ENCODE measurements at regions not wholly inside any gene's neighbourhood (a gene's known extent, or its start where the extent isn't known, plus 50 kb on each side); places are given as distances from the start of the nearest gene placed in this dataset.

DNA sequence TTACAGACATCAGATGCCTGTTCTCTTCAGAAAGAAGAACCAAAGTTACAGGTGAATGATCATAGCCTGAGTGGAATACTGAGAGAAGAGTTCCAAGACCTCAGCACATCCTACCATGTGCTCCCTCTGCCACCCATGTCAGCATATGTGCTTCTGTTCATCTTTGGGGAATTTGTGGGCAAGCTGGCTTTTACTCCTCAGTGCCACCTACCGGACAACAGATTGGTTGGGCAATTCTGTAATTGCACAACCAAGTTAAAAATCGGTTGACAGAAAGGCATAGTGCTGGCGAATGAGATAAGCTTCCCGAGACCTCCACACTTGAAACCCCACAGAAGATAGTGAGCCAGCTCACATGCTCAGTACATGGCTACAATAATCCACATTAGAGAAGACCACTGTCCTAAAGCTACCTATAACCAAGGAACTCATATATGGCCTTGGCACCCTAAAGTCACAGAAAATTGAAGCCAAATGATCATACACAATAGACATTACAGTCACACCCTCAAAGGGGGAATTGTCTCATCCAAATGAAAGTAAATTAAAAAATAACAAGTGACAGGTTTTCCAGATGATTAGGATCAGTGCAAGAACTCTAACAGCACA is 1238.0 kb upstream of the NUDT12 start:
- H3K56ac ChIP-seq (ENCODE audit: insufficient read length, low read depth, low read length): no peak overlapping the region
- H3K9me3 Mint-ChIP-seq: peaks cover 0 to 2% of the 10 kb centered on the region in 2 experiments; a peak in 1 of 5 replicates
- no peak overlapping the region for H2BK120ac ChIP-seq (ENCODE audit: low read depth, low read length, poor library complexity, severe bottlenecking)
- H3K79me1 ChIP-seq (ENCODE audit: insufficient read depth, low read depth, low read length, poor library complexity, severe bottlenecking): no peaks in the 10 kb centered on the region
- WGBS (ENCODE audit: extremely low coverage, insufficient read length, low lambda C conversion rate): no CpG with 5 or more reads among the region's 4 CpGs
- H3K9ac ChIP-seq (ENCODE audit: extremely low read depth, insufficient read length, low read length): no peak overlapping the region
- no peak overlapping the region for H3K23ac ChIP-seq (ENCODE audit: insufficient read length, low read depth, low read length)
- H3K14ac ChIP-seq (ENCODE audit: insufficient read depth, low read length): no peak overlapping the region
- no peak overlapping the region for H2AFZ ChIP-seq (ENCODE audit: low read length)
- H3K9me3 ChIP-seq (ENCODE audit: control insufficient read depth, low read depth, low read length): no peaks in the 10 kb centered on the region
- no peak overlapping the region for H4K8ac ChIP-seq (replicated peaks; ENCODE audit: insufficient read length, low read depth, low read length)
- peak; percentile 40 for DNase-seq
- no peak overlapping the region for H3K4ac ChIP-seq (ENCODE audit: low read depth, low read length)
- H3K4me2 ChIP-seq (ENCODE audit: insufficient read depth, insufficient read length, low read length): no peak overlapping the region
- H4K20me1 ChIP-seq (ENCODE audit: control insufficient read depth, insufficient read depth, insufficient read length): no peaks in the 10 kb centered on the region
- no peak overlapping the region for H2BK5ac ChIP-seq (ENCODE audit: insufficient read length, low read length)
- no peaks in the 10 kb centered on the region for H3K36me3 Mint-ChIP-seq (ENCODE audit: insufficient read depth in 1 of 3, low read depth in 3 of 3)
- no peak overlapping the region for H4K91ac ChIP-seq (ENCODE audit: insufficient read length, low read depth, low read length)
- H3K23me2 ChIP-seq (ENCODE audit: insufficient read length, low read depth, low read length, poor library complexity, severe bottlenecking): no peaks in the 10 kb centered on the region
- H3K4me1 Mint-ChIP-seq: no peaks in the 10 kb centered on the region
- H3T11ph ChIP-seq (ENCODE audit: low read length): no peak overlapping the region
- H3K27ac ChIP-seq (ENCODE audit: insufficient read length, low read depth, low read length): no peak overlapping the region
- H2BK20ac ChIP-seq (ENCODE audit: low read depth, low read length, poor library complexity, severe bottlenecking): no peak overlapping the region
- no peak overlapping the region for H4K5ac ChIP-seq (ENCODE audit: insufficient read length, low read depth, low read length)
- TF ChIP-seq, protein P1, sequence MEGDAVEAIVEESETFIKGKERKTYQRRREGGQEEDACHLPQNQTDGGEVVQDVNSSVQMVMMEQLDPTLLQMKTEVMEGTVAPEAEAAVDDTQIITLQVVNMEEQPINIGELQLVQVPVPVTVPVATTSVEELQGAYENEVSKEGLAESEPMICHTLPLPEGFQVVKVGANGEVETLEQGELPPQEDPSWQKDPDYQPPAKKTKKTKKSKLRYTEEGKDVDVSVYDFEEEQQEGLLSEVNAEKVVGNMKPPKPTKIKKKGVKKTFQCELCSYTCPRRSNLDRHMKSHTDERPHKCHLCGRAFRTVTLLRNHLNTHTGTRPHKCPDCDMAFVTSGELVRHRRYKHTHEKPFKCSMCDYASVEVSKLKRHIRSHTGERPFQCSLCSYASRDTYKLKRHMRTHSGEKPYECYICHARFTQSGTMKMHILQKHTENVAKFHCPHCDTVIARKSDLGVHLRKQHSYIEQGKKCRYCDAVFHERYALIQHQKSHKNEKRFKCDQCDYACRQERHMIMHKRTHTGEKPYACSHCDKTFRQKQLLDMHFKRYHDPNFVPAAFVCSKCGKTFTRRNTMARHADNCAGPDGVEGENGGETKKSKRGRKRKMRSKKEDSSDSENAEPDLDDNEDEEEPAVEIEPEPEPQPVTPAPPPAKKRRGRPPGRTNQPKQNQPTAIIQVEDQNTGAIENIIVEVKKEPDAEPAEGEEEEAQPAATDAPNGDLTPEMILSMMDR (conservative IDR thresholded peaks at IDR 0.05): peak; percentile 74
- H3K27me3 ChIP-seq (ENCODE audit: insufficient read depth, low read length): no peaks in the 10 kb centered on the region
- H3K4me1 ChIP-seq (ENCODE audit: insufficient read depth, low read length): no peaks in the 10 kb centered on the region
- no peak overlapping the region; a peak in 1 of 7 replicates for H3K27ac Mint-ChIP-seq
- no peak overlapping the region for H2AK5ac ChIP-seq (ENCODE audit: insufficient read length, low read length)
- no peaks in the 10 kb centered on the region for H3K79me2 ChIP-seq (ENCODE audit: insufficient read depth, low read length)
- no peak overlapping the region for H3K18ac ChIP-seq (ENCODE audit: insufficient read length, low read depth, low read length)
- no peak overlapping the region for H3K4me3 Mint-ChIP-seq
- H2BK15ac ChIP-seq (ENCODE audit: low read depth, low read length): no peak overlapping the region
- H3K27me3 Mint-ChIP-seq (ENCODE audit: low read depth): no peaks in the 10 kb centered on the region
- H2BK12ac ChIP-seq (ENCODE audit: insufficient read length, low read depth, low read length): no peak overlapping the region
